ENCODE measurements at regions not wholly inside any gene's neighbourhood (a gene's known extent, or its start where the extent isn't known, plus 50 kb on each side); places are given as distances from the start of the nearest gene placed in this dataset.
"Not testable (repeated sequence)": the region's sequence is repeated elsewhere in the genome, so short reads cannot be mapped to it uniquely, and the experiment has no call there.

DNA sequence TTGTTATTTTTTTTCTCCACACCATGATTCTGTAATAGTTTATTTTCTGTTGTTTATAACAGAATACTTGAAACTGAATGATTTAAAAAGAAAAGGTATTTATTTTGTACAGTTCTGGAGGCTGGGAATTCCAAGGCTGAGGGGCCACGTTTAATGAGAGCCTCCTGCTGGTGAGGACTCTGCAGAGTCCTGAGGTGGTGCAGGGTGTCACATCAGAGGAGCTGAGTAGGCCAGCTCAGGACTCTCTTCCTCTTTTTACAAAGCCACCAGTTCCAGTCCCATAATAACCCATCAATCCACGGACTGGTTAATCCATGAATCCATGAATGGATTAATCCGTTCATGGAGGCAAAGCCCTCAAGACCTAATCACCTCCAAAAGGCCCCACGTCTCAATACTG, 71.6 kb downstream of the TFAP2A start:
- Mint-ChIP-seq H3K4me3 (no peak overlapping the region), H3K27ac (no peak overlapping the region), H3K27me3 (peaks cover 10% of the 10 kb centered on the region), H3K9me3 (no peaks in the 10 kb centered on the region), H3K36me3 (no peaks in the 10 kb centered on the region), H3K4me1 (no peaks in the 10 kb centered on the region)
- ATAC-seq (ENCODE audit: low read depth) (no peak), DNase-seq (ENCODE audit: low spot score in 2 of 2) (no peak)

GRCh38 chr6:10341605-10342004, 73.3 kb downstream of the TFAP2A start:
- H3K4me1 Mint-ChIP-seq: no peaks in the 10 kb centered on the region
- ATAC-seq (ENCODE audit: low read depth) (no peak), DNase-seq (ENCODE audit: low spot score in 2 of 2) (no peak)
- H3K27me3 Mint-ChIP-seq: peaks cover 9% of the 10 kb centered on the region
- no peak overlapping the region for H3K4me3 Mint-ChIP-seq
- H3K9me3 Mint-ChIP-seq: no peaks in the 10 kb centered on the region
- H3K36me3 Mint-ChIP-seq: no peaks in the 10 kb centered on the region
- H3K27ac Mint-ChIP-seq: no peak overlapping the region

DNA sequence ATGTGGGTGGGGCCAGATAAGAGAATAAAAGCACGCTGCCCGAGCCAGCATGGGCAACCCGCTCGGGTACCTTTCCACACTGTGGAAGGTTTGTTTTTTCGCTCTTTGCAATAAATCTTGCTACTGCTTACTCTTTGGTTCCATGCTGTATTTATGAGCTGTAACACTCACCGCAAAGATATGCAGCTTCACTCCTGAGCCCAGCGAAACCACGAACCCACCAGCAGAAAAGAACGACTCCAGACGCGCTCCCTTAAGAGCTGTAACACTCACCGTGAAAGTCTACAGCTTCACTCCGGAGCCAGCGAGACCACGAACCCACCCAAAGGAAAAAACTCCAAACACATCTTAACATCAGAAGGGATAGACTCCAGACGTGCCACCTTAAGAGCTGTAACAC, 76.7 kb downstream of the TFAP2A start:
- H3K27me3 Mint-ChIP-seq: peaks cover 7% of the 10 kb centered on the region
- H3K27ac Mint-ChIP-seq: no peak overlapping the region
- no peaks in the 10 kb centered on the region for H3K36me3 Mint-ChIP-seq
- ATAC-seq (ENCODE audit: low read depth) (no peak), DNase-seq (ENCODE audit: low spot score in 2 of 2) (no peak)
- no peak overlapping the region for H3K4me3 Mint-ChIP-seq
- H3K9me3 Mint-ChIP-seq: no peaks in the 10 kb centered on the region
- no peaks in the 10 kb centered on the region for H3K4me1 Mint-ChIP-seq

DNA sequence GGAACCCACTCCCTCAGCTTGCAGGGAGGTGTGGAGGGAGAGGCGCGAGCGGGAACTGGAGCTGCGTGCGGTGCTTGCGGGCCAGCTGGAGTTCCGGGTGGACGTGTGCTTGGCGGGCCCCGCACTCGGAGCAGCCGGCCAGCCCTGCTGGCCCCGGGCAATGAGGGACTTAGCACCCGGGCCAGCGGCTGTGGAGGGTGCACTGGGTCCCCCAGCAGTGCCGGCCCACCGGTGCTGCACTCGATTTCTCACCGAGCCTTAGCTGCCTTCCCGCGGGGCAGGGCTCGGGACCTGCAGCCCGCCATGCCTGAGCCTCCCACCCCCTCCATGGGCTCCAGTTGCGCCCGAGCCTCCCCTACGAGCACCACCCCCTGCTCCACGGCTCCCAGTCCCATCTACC, 77.5 kb downstream of the TFAP2A start:
- not testable (repeated sequence) for H3K27ac Mint-ChIP-seq; H3K9me3 Mint-ChIP-seq; H3K27me3 Mint-ChIP-seq; H3K36me3 Mint-ChIP-seq; DNase-seq (ENCODE audit: low spot score in 2 of 2); H3K4me3 Mint-ChIP-seq; ATAC-seq (ENCODE audit: low read depth); H3K4me1 Mint-ChIP-seq

DNA sequence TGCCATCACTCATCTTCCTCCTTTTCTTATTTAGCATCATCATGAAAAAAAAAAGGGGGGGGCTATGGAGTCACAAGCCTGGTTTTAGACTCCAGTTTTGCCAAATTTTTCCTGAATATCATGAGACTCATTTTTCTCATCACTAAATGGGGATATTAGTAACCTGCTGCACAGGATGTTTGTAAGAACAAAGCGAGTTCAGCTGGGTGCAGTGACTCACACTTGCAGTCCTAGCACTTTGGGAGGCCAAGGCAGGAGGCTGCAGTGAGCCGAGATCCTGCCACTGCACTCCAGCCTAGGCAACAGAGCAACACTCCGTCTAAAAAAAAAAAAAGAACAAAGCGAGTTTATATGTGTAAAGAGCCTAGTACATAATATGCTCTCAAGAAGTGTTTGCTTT, 82.8 kb downstream of the TFAP2A start:
- Mint-ChIP-seq H3K27me3 (peaks cover 3% of the 10 kb centered on the region), H3K4me3 (no peak overlapping the region), H3K36me3 (no peaks in the 10 kb centered on the region), H3K27ac (no peak overlapping the region), H3K4me1 (no peaks in the 10 kb centered on the region), H3K9me3 (no peaks in the 10 kb centered on the region)
- DNase-seq (ENCODE audit: low spot score in 2 of 2): no peak
- ATAC-seq (ENCODE audit: low read depth): no peak

GRCh38 chr6:10331334-10331968, 83.4 kb downstream of the TFAP2A start:
- no peak overlapping the region for H3K27ac Mint-ChIP-seq
- DNase-seq (ENCODE audit: low spot score in 2 of 2): no peak
- H3K9me3 Mint-ChIP-seq: no peaks in the 10 kb centered on the region
- no peak for ATAC-seq (ENCODE audit: low read depth)
- H3K4me3 Mint-ChIP-seq: no peak overlapping the region
- no peaks in the 10 kb centered on the region for H3K4me1 Mint-ChIP-seq
- no peaks in the 10 kb centered on the region for H3K36me3 Mint-ChIP-seq
- H3K27me3 Mint-ChIP-seq: peaks cover 2% of the 10 kb centered on the region

DNA sequence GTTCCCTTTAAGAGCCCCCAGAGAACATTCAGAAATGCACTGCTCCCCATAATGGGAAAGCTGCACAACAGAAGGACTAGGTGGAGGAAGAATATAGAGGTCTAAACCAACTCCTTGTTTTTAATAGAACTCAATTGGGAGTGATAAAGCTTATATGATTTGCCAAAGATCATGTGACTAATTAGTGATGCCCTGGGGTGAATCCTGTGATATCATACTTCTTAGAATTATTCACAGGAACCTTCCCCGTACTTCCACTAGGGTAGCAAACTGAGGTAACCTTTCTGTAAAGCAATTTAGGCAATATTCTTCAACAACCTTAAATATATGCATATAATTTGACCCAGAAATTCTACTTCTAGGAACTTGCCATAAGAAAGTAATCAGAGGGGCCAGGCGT, 84.4 kb downstream of the TFAP2A start:
- no peak for ATAC-seq (ENCODE audit: low read depth)
- Mint-ChIP-seq H3K4me3 (no peak overlapping the region), H3K9me3 (no peaks in the 10 kb centered on the region), H3K27me3 (peaks cover 2% of the 10 kb centered on the region), H3K27ac (no peak overlapping the region), H3K4me1 (no peaks in the 10 kb centered on the region), H3K36me3 (no peaks in the 10 kb centered on the region)
- DNase-seq (ENCODE audit: low spot score in 2 of 2): no peak

GRCh38 chr6:10323018-10323417, 91.9 kb downstream of the TFAP2A start:
- DNase-seq (ENCODE audit: low spot score in 2 of 2) (no peak), ATAC-seq (ENCODE audit: low read depth) (no peak)
- Mint-ChIP-seq H3K4me3 (no peak overlapping the region), H3K27me3 (peaks cover 2% of the 10 kb centered on the region), H3K36me3 (no peaks in the 10 kb centered on the region), H3K9me3 (peaks cover 2% of the 10 kb centered on the region), H3K4me1 (no peaks in the 10 kb centered on the region), H3K27ac (no peak overlapping the region)

GRCh38 chr6:10320291-10320690, 94.6 kb downstream of the TFAP2A start:
- Mint-ChIP-seq H3K27ac (no peak overlapping the region), H3K4me3 (no peak overlapping the region), H3K36me3 (no peaks in the 10 kb centered on the region), H3K27me3 (peaks cover 2% of the 10 kb centered on the region), H3K9me3 (peaks cover 2% of the 10 kb centered on the region), H3K4me1 (no peaks in the 10 kb centered on the region)
- DNase-seq (ENCODE audit: low spot score in 2 of 2): no peak
- ATAC-seq (ENCODE audit: low read depth): no peak

- no peaks in the 10 kb centered on the region for H3K36me3 Mint-ChIP-seq
Measured at GRCh38 chr6:10316373-10316721, 98.5 kb downstream of the TFAP2A start.

GRCh38 chr6:10315658-10316372, 99.1 kb downstream of the TFAP2A start:
- Mint-ChIP-seq H3K27ac (no peak overlapping the region), H3K9me3 (peaks cover 2% of the 10 kb centered on the region), H3K27me3 (no peaks in the 10 kb centered on the region), H3K4me1 (no peaks in the 10 kb centered on the region), H3K4me3 (no peak overlapping the region), H3K36me3 (no peaks in the 10 kb centered on the region)
- DNase-seq (ENCODE audit: low spot score in 2 of 2) (no peak), ATAC-seq (ENCODE audit: low read depth) (no peak)

More at GRCh38 chr6:10316373-10316721, 98.5 kb downstream of the TFAP2A start:
- H3K27me3 Mint-ChIP-seq: peaks cover under 1% of the 10 kb centered on the region
- H3K4me1 Mint-ChIP-seq: no peaks in the 10 kb centered on the region
- peaks cover 2% of the 10 kb centered on the region for H3K9me3 Mint-ChIP-seq
- ATAC-seq (ENCODE audit: low read depth) (no peak), DNase-seq (ENCODE audit: low spot score in 2 of 2) (no peak)
- H3K4me3 Mint-ChIP-seq: no peak overlapping the region
- H3K27ac Mint-ChIP-seq: no peak overlapping the region

GRCh38 chr6:10315034-10315433, 99.8 kb downstream of the TFAP2A start:
- no peak overlapping the region for H3K4me3 Mint-ChIP-seq
- H3K9me3 Mint-ChIP-seq: peaks cover 2% of the 10 kb centered on the region

DNA sequence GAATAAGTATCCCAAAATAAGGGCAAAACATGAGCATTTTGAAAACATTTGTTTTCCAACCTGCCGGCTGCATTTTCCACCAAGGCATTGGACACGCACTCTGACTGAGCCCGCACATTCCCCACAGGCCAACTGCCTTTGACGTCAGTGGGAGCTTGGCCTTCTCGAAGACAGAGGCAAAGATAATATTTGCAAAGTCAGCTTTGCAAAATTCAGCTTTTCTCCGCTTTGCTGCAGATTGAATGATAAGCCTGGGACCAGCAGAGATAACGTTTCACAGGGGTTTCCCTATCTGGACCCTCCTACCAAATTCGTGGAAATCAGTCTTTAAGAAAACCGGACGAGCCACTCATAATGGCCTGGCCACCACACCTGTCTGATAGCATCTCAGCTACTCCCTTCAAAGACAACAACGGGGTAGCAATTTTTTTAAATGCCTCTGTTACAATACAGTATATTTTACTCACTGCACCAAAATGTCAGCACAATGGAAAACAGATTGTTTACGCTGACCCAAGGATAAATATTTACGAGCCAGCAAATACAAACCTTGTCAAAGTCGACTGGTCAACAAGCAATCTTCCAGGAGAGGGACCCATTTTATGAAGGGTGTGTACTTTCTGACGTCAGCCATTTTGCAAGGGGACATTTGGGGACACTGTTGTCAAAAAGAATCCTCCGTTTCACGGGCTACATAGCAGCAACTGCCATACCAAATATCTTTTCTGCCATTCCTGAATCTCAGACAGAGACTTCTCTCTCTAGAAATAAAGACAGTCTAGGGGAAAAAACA, 100.5 kb downstream of the TFAP2A start:
- Mint-ChIP-seq H3K9me3 (peaks cover 2% of the 10 kb centered on the region), H3K4me3 (no peak overlapping the region), H3K27ac (no peak overlapping the region), H3K36me3 (no peaks in the 10 kb centered on the region), H3K4me1 (no peaks in the 10 kb centered on the region), H3K27me3 (no peaks in the 10 kb centered on the region)
- ATAC-seq (ENCODE audit: low read depth): no peak
- DNase-seq (ENCODE audit: low spot score in 2 of 2): no peak

More at GRCh38 chr6:10315034-10315433, 99.8 kb downstream of the TFAP2A start:
- no peak for DNase-seq (ENCODE audit: low spot score in 2 of 2)
- Mint-ChIP-seq H3K4me1 (no peaks in the 10 kb centered on the region), H3K27me3 (no peaks in the 10 kb centered on the region), H3K36me3 (no peaks in the 10 kb centered on the region), H3K27ac (no peak overlapping the region)
- no peak for ATAC-seq (ENCODE audit: low read depth)

DNA sequence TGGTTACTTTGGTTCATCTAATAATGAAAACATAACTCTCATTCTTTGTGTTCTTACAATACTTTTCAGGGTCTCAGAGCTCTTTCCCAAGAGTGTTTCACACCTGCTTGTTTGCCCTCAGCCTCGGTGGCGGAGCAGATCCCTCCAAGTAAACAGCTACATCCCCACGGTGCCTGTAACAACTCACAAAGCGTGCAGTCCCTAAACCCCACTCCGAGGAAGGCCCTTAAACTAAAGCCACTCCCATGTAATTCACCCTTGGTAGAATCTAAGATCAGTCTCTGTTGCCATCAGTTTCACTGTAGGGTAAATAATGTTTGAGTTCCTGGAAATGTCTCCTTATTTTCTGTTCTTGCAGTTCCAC, 101.1 kb downstream of the TFAP2A start:
- no peaks in the 10 kb centered on the region for H3K27me3 Mint-ChIP-seq
- ATAC-seq (ENCODE audit: low read depth) (no peak), DNase-seq (ENCODE audit: low spot score in 2 of 2) (no peak)
- H3K9me3 Mint-ChIP-seq: no peaks in the 10 kb centered on the region
- H3K4me1 Mint-ChIP-seq: no peaks in the 10 kb centered on the region
- H3K4me3 Mint-ChIP-seq: no peak overlapping the region
- no peak overlapping the region for H3K27ac Mint-ChIP-seq
- H3K36me3 Mint-ChIP-seq: no peaks in the 10 kb centered on the region

Measured in memory B cell (primary cell).